Thoracic aorta (tissue), 2 donors: ENCODE measurements at regions not wholly inside any gene's neighbourhood (a gene's known extent, or its start where the extent isn't known, plus 50 kb on each side); places are given as distances from the start of the nearest gene placed in this dataset.

Experiments used
- ATAC-seq: fragments of 150-250 bp; one replicate; pipeline ENCODE4 v1.8.0; 2017; ENCODE audit warnings: low read depth; ENCODE audit not compliant: insufficient number of reproducible peaks, low FRiP score
- DNase-seq: peaks from one replicate; pipeline ENCODE4 v3.0.0-alpha.2; 2020; ENCODE audit warnings: low spot score
- H3K27ac ChIP-seq, 2 donors: fragments of 200-600 bp; sonication (generic); 1 replicate in 1 of 2; 2 replicates in 1 of 2; pipeline ENCODE4 v1.5.1; 2016; ENCODE audit warnings: mild to moderate bottlenecking in 2 of 2, moderate library complexity in 2 of 2
- H3K27me3 ChIP-seq: fragments of 200-600 bp; sonication (generic); replicated peaks from 2 replicates; pipeline ENCODE4 v1.6.0; 2016; ENCODE audit warnings: mild to moderate bottlenecking; ENCODE audit not compliant: insufficient read depth
- H3K36me3 ChIP-seq: fragments of 200-600 bp; sonication (generic); one replicate; pipeline ENCODE4 v1.5.1; 2016
- H3K4me1 ChIP-seq, 2 donors: fragments of 200-600 bp; sonication (generic); 1 replicate in 1 of 2; 2 replicates in 1 of 2; pipeline versions ENCODE4 v1.5.1 to v1.6.0; 2016; ENCODE audit warnings: low read depth in 2 of 2, mild to moderate bottlenecking in 1 of 2; ENCODE audit not compliant: control insufficient read depth in 1 of 2
- H3K4me3 ChIP-seq: fragments of 200-600 bp; sonication (generic); 2 replicates; pipeline ENCODE4 v1.5.1; 2016; ENCODE audit warnings: mild to moderate bottlenecking
- H3K9me3 ChIP-seq: fragments of 200-600 bp; sonication (generic); 2 replicates; pipeline ENCODE4 v1.5.1; 2016
- CTCF ChIP-seq: fragments of 200-600 bp; sonication (generic); IDR thresholded peaks from one replicate; pipeline ENCODE4 v1.5.1; 2019; ENCODE audit warnings: antibody characterized with exemption

- Histone ChIP-seq H3K36me3 (no peaks in the 10 kb centered on the region), H3K4me3 (no peak overlapping the region), H3K9me3 (no peaks in the 10 kb centered on the region), H3K27ac (no peak overlapping the region), H3K4me1 (peaks cover 0 to 4% of the 10 kb centered on the region in 2 donors), H3K27me3 (no peaks in the 10 kb centered on the region)
- TF ChIP-seq CTCF = no peak
- ATAC-seq (no peak), DNase-seq (no peak)
These were observed 133.1 kb downstream of the ALDH8A1 start for GRCh38 chr6:134816780-134817179.

- Histone ChIP-seq H3K9me3 (no peaks in the 10 kb centered on the region), H3K27me3 (no peaks in the 10 kb centered on the region), H3K4me3 (no peak overlapping the region), H3K27ac (no peak overlapping the region), H3K36me3 (no peaks in the 10 kb centered on the region), H3K4me1 (no peaks in the 10 kb centered on the region)
- ATAC-seq (no peak), DNase-seq (no peak)
- no peak for TF ChIP-seq CTCF
These were observed 133.6 kb downstream of the ALDH8A1 start for GRCh38 chr6:134816300-134816699.

GRCh38 chr6:134814076-134814695, 135.7 kb downstream of the ALDH8A1 start:
- Histone ChIP-seq H3K4me1 (no peaks in the 10 kb centered on the region), H3K36me3 (no peaks in the 10 kb centered on the region), H3K27me3 (no peaks in the 10 kb centered on the region), H3K4me3 (no peak overlapping the region), H3K27ac (no peak overlapping the region), H3K9me3 (no peaks in the 10 kb centered on the region)
- no peak for TF ChIP-seq CTCF
- DNase-seq (no peak), ATAC-seq (no peak)

GRCh38 chr6:134813146-134813545, 136.8 kb downstream of the ALDH8A1 start:
- Histone ChIP-seq H3K36me3 (no peaks in the 10 kb centered on the region), H3K9me3 (no peaks in the 10 kb centered on the region), H3K4me3 (no peak overlapping the region), H3K27ac (no peak overlapping the region), H3K27me3 (no peaks in the 10 kb centered on the region), H3K4me1 (no peaks in the 10 kb centered on the region)
- DNase-seq (no peak), ATAC-seq (no peak)
- no peak for TF ChIP-seq CTCF

GRCh38 chr6:134810402-134810801, 139.5 kb downstream of the ALDH8A1 start:
- no peak overlapping the region for H3K4me3 ChIP-seq
- no peak for TF ChIP-seq CTCF
- no peak overlapping the region for H3K27ac ChIP-seq
- H3K4me1 ChIP-seq = peaks cover 0 to 7% of the 10 kb centered on the region in 2 donors
- no peaks in the 10 kb centered on the region for H3K9me3 ChIP-seq
- ATAC-seq (no peak), DNase-seq (no peak)
- H3K36me3 ChIP-seq = no peaks in the 10 kb centered on the region
- H3K27me3 ChIP-seq = no peaks in the 10 kb centered on the region
